B cell (primary cell): ENCODE measurements at regions not wholly inside any gene's neighbourhood (a gene's known extent, or its start where the extent isn't known, plus 50 kb on each side); places are given as distances from the start of the nearest gene placed in this dataset.

ENCODE experiments used
- ATAC-seq: fragments of 200-7000 bp; cut with Tn5 transposase; one replicate; pipeline ENCODE4 v1.10.0; 2021; ENCODE audit warnings: low read depth, mild to moderate bottlenecking, moderate number of reproducible peaks, moderate library complexity
- CTCF ChIA-PET: fragments of 350-600 bp; sonication (Branson Sonifier 250); formaldehyde crosslinking; loops from one replicate; lab custom pipeline; 2021; ENCODE audit warnings: antibody characterized with exemption, inconsistent platforms; lab: Charles Lee
- POLR2A ChIA-PET: fragments of 350-600 bp; sonication (Branson Sonifier 250); formaldehyde crosslinking; loops from one replicate; lab custom pipeline; 2021; ENCODE audit warnings: antibody characterized with exemption; lab: Charles Lee
- DNase-seq: peaks from one replicate; pipeline ENCODE4 v3.0.0; 2013
- H2AFZ ChIP-seq: 2 replicates; pipeline ENCODE4 v1.6.1; 2012; ENCODE audit warnings: mild to moderate bottlenecking, low read depth, low read length; ENCODE audit not compliant: insufficient read depth, poor library complexity, severe bottlenecking
- H3K27ac ChIP-seq, 2 donors: 1 replicate in 1 of 2; 2 replicates in 1 of 2; pipeline ENCODE4 v1.5.1; 2012 to 2013; ENCODE audit warnings: low read length in 2 of 2, mild to moderate bottlenecking in 2 of 2, moderate library complexity in 1 of 2
- H3K27me3 ChIP-seq, 4 experiments: fragments of 200-600 bp in 1 of 4; sonication (generic) in 1 of 4; replicated peaks in 1 of 4; 1 replicate in 2 of 4; 2 replicates in 2 of 4; pipeline versions ENCODE4 v1.6.1 to v1.7.0; 2013 to 2016; ENCODE audit warnings: low read length in 3 of 4, mild to moderate bottlenecking in 2 of 4, mixed read lengths in 1 of 4, moderate library complexity in 1 of 4; ENCODE audit not compliant: insufficient read depth in 4 of 4, control insufficient read depth in 3 of 4; ENCODE audit errors: control extremely low read depth in 1 of 4
- H3K36me3 ChIP-seq, 2 experiments: replicated peaks in 1 of 2; 1 replicate in 1 of 2; 2 replicates in 1 of 2; pipeline versions ENCODE4 v1.6.1 to v1.7.1; 2013; ENCODE audit warnings: low read length in 1 of 2; ENCODE audit not compliant: insufficient read depth in 2 of 2, control insufficient read depth in 1 of 2; ENCODE audit errors: control extremely low read depth in 1 of 2, extremely low read depth in 1 of 2
- H3K4me1 ChIP-seq, 2 donors: fragments of 200-600 bp in 1 of 2; sonication (generic) in 1 of 2; 1 replicate in 1 of 2; 2 replicates in 1 of 2; pipeline versions ENCODE4 v1.5.1 to v1.6.1; 2013 to 2017; ENCODE audit warnings: low read length in 2 of 2; ENCODE audit not compliant: control insufficient read depth in 2 of 2, insufficient read depth in 2 of 2
- H3K4me2 ChIP-seq: replicated peaks from 2 replicates; pipeline ENCODE3; 2012; ENCODE audit warnings: mild to moderate bottlenecking, low read depth, low read length; ENCODE audit not compliant: poor library complexity, severe bottlenecking
- H3K4me3 ChIP-seq, 5 experiments: fragments of 200-600 bp in 1 of 5; sonication (generic) in 1 of 5; 1 replicate in 3 of 5; 2 replicates in 2 of 5; pipeline versions ENCODE4 v1.5.1 to v1.7.0; 2011 to 2016; ENCODE audit warnings: low read length in 4 of 5, mild to moderate bottlenecking in 4 of 5, low read depth in 2 of 5, control low read depth in 1 of 5, moderate library complexity in 1 of 5; ENCODE audit not compliant: insufficient read depth in 1 of 5; ENCODE audit errors: control extremely low read depth in 1 of 5, extremely low read depth in 1 of 5
- H3K79me2 ChIP-seq: fragments of 200-600 bp; sonication (generic); one replicate; pipeline ENCODE4 v1.6.0; 2016; ENCODE audit warnings: low read length; ENCODE audit not compliant: control insufficient read depth, insufficient read depth
- H3K9ac ChIP-seq: fragments of 200-600 bp; sonication (generic); 2 replicates; pipeline ENCODE4 v1.6.1; 2017; ENCODE audit warnings: mild to moderate bottlenecking, low read length, moderate library complexity
- H3K9me3 ChIP-seq, 3 donors: one replicate each; pipeline versions ENCODE4 v1.6.1 to v1.7.1; 2013; ENCODE audit warnings: low read length in 2 of 3; ENCODE audit not compliant: control insufficient read depth in 2 of 3, insufficient read depth in 1 of 3; ENCODE audit errors: control extremely low read depth in 1 of 3
- H4K20me1 ChIP-seq: 2 replicates; pipeline ENCODE4 v1.6.0; 2012; ENCODE audit warnings: mild to moderate bottlenecking, low read length; ENCODE audit not compliant: insufficient read depth, control insufficient read depth, poor library complexity, severe bottlenecking
- H3K27ac Mint-ChIP-seq: one replicate; pipeline ENCODE4 v1.8.0; 2021; ENCODE audit warnings: mixed read lengths
- H3K27me3 Mint-ChIP-seq: one replicate; pipeline ENCODE4 v1.8.0; 2021; ENCODE audit warnings: mixed read lengths
- H3K4me1 Mint-ChIP-seq: one replicate; pipeline ENCODE4 v1.8.0; 2021; ENCODE audit warnings: mixed read lengths
- H3K4me3 Mint-ChIP-seq: one replicate; pipeline ENCODE4 v1.8.0; 2021; ENCODE audit warnings: mixed read lengths
- H3K9me3 Mint-ChIP-seq: one replicate; pipeline ENCODE4 v1.8.0; 2022; ENCODE audit warnings: mixed read lengths; ENCODE audit not compliant: insufficient read depth
- CTCF ChIP-seq: fragments of 200-600 bp; IDR thresholded peaks from one replicate; pipeline ENCODE4 v1.8.0; 2022; ENCODE audit warnings: antibody characterized with exemption, mild to moderate bottlenecking
- EZH2 ChIP-seq: IDR thresholded peaks from 2 replicates; pipeline ENCODE4 v1.6.1; 2012; ENCODE audit warnings: borderline replicate concordance, low read depth, mild to moderate bottlenecking, moderate library complexity, low read length; ENCODE audit not compliant: insufficient read depth, poor library complexity, severe bottlenecking
- WGBS: methylation state at CpG from one replicate; pipeline ENCODE4 v1.1.5; 2013; ENCODE audit warnings: missing lambda C conversion rate; ENCODE audit not compliant: insufficient coverage; 5-methylcytosine and 5-hydroxymethylcytosine counted together
- intact Hi-C: fragments of 100-400 bp; cut with micrococcal nuclease; formaldehyde crosslinking; loops from one replicate; pipeline ENCODE4 v1.10.0; 2022

GRCh38 chr2:164066095-164066494, 330.3 kb upstream of the FIGN start:
- H3K4me2 ChIP-seq, result no peak overlapping the region
- H3K79me2 ChIP-seq, result no peaks in the 10 kb centered on the region
- H3K27me3 Mint-ChIP-seq, result no peaks in the 10 kb centered on the region
- no peaks in the 10 kb centered on the region for H4K20me1 ChIP-seq
- no peaks in the 10 kb centered on the region for H3K9me3 ChIP-seq
- no peaks in the 10 kb centered on the region for H3K36me3 ChIP-seq
- H3K4me3 Mint-ChIP-seq, result no peak overlapping the region
- no peaks in the 10 kb centered on the region for H3K27me3 ChIP-seq
- no peak overlapping the region for H3K27ac Mint-ChIP-seq
- ChIA-PET CTCF (no interaction called here), POLR2A (no interaction called here)
- no peak for DNase-seq
- no peak overlapping the region for H3K27ac ChIP-seq
- intact Hi-C loops, result loop anchor here (10.0 kb wide), 2 partner anchors 721 to 871 kb away; no protein-coding TSS in a partner anchor
- H3K4me1 ChIP-seq, result no peaks in the 10 kb centered on the region
- H3K9ac ChIP-seq, result no peak overlapping the region
- H3K9me3 Mint-ChIP-seq, result no peaks in the 10 kb centered on the region
- H3K4me1 Mint-ChIP-seq, result no peaks in the 10 kb centered on the region
- no peak overlapping the region for H3K4me3 ChIP-seq
- TF ChIP-seq EZH2 (no peak), CTCF (no peak)
- ATAC-seq, result no peak
- no peak overlapping the region for H2AFZ ChIP-seq
- WGBS, result 100% methylated on average over 1 of the region's 1 CpG

GRCh38 chr2:164065038-164065437, 329.2 kb upstream of the FIGN start:
- Histone ChIP-seq H3K36me3 (no peaks in the 10 kb centered on the region), H4K20me1 (no peaks in the 10 kb centered on the region), H3K4me3 (no peak overlapping the region), H3K9ac (no peak overlapping the region), H3K4me2 (no peak overlapping the region), H3K4me1 (no peaks in the 10 kb centered on the region), H3K27ac (no peak overlapping the region), H3K79me2 (no peaks in the 10 kb centered on the region), H2AFZ (no peak overlapping the region), H3K27me3 (no peaks in the 10 kb centered on the region), H3K9me3 (no peaks in the 10 kb centered on the region)
- POLR2A ChIA-PET, result no interaction called here
- H3K4me3 Mint-ChIP-seq, result no peak overlapping the region
- CTCF ChIA-PET, result no interaction called here
- WGBS, result no CpG with 5 or more reads among the region's 2 CpGs
- no peak for DNase-seq
- ATAC-seq, result no peak
- no peaks in the 10 kb centered on the region for H3K27me3 Mint-ChIP-seq
- H3K4me1 Mint-ChIP-seq, result no peaks in the 10 kb centered on the region
- intact Hi-C loops, result loop anchor here (10.0 kb wide), 2 partner anchors 720 to 870 kb away; no protein-coding TSS in a partner anchor
- no peak overlapping the region for H3K27ac Mint-ChIP-seq
- H3K9me3 Mint-ChIP-seq, result no peaks in the 10 kb centered on the region
- TF ChIP-seq EZH2 (no peak), CTCF (no peak)
